NB4 (cell line): ENCODE measurements at regions not wholly inside any gene's neighbourhood (a gene's known extent, or its start where the extent isn't known, plus 50 kb on each side); places are given as distances from the start of the nearest gene placed in this dataset.

Experiments used
- DNase-seq: peaks from one replicate; pipeline ENCODE4 v3.0.0; 2010; ENCODE audit warnings: low read depth
- H3K4me3 ChIP-seq: one replicate; pipeline ENCODE4 v1.5.1; 2011; ENCODE audit warnings: mild to moderate bottlenecking, low read depth, low read length, moderate library complexity
- CTCF ChIP-seq: IDR thresholded peaks from one replicate; pipeline ENCODE4 v1.5.1; 2012; ENCODE audit warnings: low read depth, low read length
- MAX ChIP-seq: IDR thresholded peaks from 2 replicates; pipeline ENCODE4 v1.6.1; 2011; ENCODE audit warnings: low read depth, low read length
- MYC ChIP-seq: IDR thresholded peaks from 2 replicates; pipeline ENCODE4 v1.6.1; 2011; ENCODE audit warnings: low read depth, low read length
- POLR2A ChIP-seq: IDR thresholded peaks from 2 replicates; pipeline ENCODE4 v1.6.1; 2011; ENCODE audit warnings: mild to moderate bottlenecking; ENCODE audit not compliant: insufficient read length; ENCODE audit errors: extremely low read depth

DNA sequence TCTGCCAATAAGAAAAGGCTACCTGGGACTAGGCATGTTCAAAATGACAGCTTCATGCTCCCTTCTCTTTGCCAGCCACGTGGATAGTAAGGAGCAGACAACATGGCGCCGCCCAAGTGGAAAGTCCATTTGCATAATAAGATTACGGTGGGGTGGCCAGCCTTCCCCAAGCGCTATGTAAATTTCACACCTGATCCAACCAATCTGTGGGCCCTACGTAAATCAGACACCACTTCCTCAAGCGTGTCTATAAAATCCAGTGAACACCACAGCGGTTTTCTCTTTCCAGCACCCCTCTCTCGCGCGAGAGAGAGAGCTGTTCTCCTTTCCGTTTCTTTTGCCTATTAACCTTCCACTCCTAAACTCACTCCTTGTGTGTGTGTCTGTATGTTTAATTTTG lies 140.3 kb upstream of the ERCC4 start:
- TF ChIP-seq POLR2A = no peak
- H3K4me3 ChIP-seq = no peak overlapping the region
- no peak for DNase-seq

GRCh38 chr16:13780406-13781168 lies 139.4 kb upstream of the ERCC4 start:
- no peak for TF ChIP-seq MAX
- TF ChIP-seq CTCF = no peak
- no peak for TF ChIP-seq POLR2A
- no peak for TF ChIP-seq MYC
- H3K4me3 ChIP-seq = no peak overlapping the region
- no peak for DNase-seq

DNA sequence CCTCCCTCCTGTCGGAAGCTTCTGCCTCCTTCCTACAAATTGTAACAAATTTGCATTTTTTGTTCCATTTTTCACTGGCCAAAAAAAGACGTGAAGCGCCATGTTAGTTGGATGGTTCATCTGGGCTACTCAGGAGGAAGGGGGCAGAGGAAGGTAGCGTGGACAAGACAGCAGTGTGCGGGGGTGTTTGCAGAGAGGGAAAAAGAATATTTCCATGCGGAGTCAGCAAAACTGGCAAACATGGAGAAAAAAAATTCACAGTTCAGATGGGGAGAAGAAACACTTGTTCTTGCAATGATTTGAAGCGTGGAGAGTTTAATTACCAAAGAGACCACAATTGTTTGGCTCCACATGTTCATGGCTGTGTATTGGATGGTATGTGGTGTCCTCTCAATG lies 138.8 kb upstream of the ERCC4 start:
- no peak for DNase-seq
- no peak for TF ChIP-seq POLR2A
- no peak for TF ChIP-seq CTCF
- TF ChIP-seq MYC = no peak
- no peak for TF ChIP-seq MAX
- no peak overlapping the region for H3K4me3 ChIP-seq

- DNase-seq = no peak
- H3K4me3 ChIP-seq = no peak overlapping the region
- no peak for TF ChIP-seq MAX
- TF ChIP-seq MYC = no peak
- no peak for TF ChIP-seq CTCF
- no peak for TF ChIP-seq POLR2A
Observed at GRCh38 chr16:13781575-13782338, 138.2 kb upstream of the ERCC4 start.

- no peak for TF ChIP-seq MYC
- TF ChIP-seq POLR2A = no peak
- no peak for TF ChIP-seq CTCF
- no peak for TF ChIP-seq MAX
- no peak for DNase-seq
Observed at GRCh38 chr16:13791095-13791494, 128.9 kb upstream of the ERCC4 start.

DNA sequence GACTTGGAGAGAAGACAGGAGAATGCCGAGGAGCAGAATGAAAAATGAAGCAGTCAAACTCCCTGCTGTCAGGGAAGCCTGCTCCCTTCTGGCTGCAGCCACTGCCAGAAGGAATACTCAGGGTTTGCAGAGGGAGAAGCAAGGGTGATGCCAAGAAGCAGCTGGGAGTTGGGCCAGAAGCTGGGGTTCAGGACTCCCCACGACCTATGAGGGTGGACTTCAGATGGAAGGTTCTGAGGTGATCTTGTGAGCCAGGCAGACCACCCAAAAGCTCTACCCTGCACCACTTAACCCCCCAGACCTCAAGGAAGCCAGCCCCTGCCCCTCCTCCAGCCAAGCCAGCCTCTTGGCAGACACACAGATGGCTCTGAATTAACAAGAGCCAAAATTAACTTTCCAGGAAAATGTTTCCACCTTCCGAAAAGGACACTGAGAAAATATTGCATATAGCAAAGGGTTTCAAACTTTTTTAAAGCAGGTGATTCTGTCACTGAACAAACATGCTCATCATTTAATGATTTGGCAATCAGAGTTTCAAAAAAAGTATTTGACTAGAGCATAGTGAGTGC lies 126.0 kb upstream of the ERCC4 start:
- no peak for TF ChIP-seq POLR2A
- no peak for TF ChIP-seq MYC
- no peak for TF ChIP-seq CTCF
- no peak for TF ChIP-seq MAX
- DNase-seq = no peak
- no peak overlapping the region for H3K4me3 ChIP-seq

More at GRCh38 chr16:13791095-13791494, 128.9 kb upstream of the ERCC4 start:
- H3K4me3 ChIP-seq = no peak overlapping the region
